ENCODE measurements at regions not wholly inside any gene's neighbourhood (a gene's known extent, or its start where the extent isn't known, plus 50 kb on each side); places are given as distances from the start of the nearest gene placed in this dataset.

GRCh38 chr3:177885063-177885462 is 651.2 kb upstream of the KCNMB2 start:
- H3K27ac ChIP-seq (ENCODE audit: low read depth in 1 of 2, low read length in 2 of 2) = no peak overlapping the region

More at GRCh38 chr3:177885063-177885462, 651.2 kb upstream of the KCNMB2 start:
- H3K9me3 ChIP-seq (ENCODE audit: control insufficient read depth in 4 of 4, low read length in 3 of 4) = no peaks in the 10 kb centered on the region
- no peak overlapping the region for H3K9ac ChIP-seq (ENCODE audit: low read depth in 1 of 2, low read length in 2 of 2)
- WGBS = 86% methylated on average over 5 of the region's 5 CpGs
- no peak overlapping the region for H3K4me3 ChIP-seq (ENCODE audit: low read depth in 1 of 3, low read length in 3 of 3)
- H3K27me3 ChIP-seq (ENCODE audit: control insufficient read depth in 4 of 4, insufficient read depth in 4 of 4, low read length in 3 of 4) = no peaks in the 10 kb centered on the region
- H3K4me1 ChIP-seq (ENCODE audit: control insufficient read depth in 4 of 4, insufficient read depth in 4 of 4, low read length in 3 of 4) = no peaks in the 10 kb centered on the region
- no peaks in the 10 kb centered on the region for H3K36me3 ChIP-seq (ENCODE audit: control insufficient read depth in 4 of 4, insufficient read depth in 3 of 4, low read depth in 1 of 4, low read length in 3 of 4)
- no peak for DNase-seq (ENCODE audit: low spot score)
- no peak for TF ChIP-seq HNF4G (IDR thresholded peaks at IDR 0.05)
- no peak for TF ChIP-seq NR2F2 (IDR thresholded peaks at IDR 0.05)
- TF ChIP-seq FOXA2 (IDR thresholded peaks at IDR 0.05) = no peak
- no peak for TF ChIP-seq ZBTB33 (IDR thresholded peaks at IDR 0.05)
- no peak for TF ChIP-seq RAD21 (IDR thresholded peaks at IDR 0.05)
- TF ChIP-seq JUND (IDR thresholded peaks at IDR 0.05) = no peak
- no peak for TF ChIP-seq SP1 (IDR thresholded peaks at IDR 0.05)
- TF ChIP-seq MAX (IDR thresholded peaks at IDR 0.05) = no peak
- TF ChIP-seq, protein P1, sequence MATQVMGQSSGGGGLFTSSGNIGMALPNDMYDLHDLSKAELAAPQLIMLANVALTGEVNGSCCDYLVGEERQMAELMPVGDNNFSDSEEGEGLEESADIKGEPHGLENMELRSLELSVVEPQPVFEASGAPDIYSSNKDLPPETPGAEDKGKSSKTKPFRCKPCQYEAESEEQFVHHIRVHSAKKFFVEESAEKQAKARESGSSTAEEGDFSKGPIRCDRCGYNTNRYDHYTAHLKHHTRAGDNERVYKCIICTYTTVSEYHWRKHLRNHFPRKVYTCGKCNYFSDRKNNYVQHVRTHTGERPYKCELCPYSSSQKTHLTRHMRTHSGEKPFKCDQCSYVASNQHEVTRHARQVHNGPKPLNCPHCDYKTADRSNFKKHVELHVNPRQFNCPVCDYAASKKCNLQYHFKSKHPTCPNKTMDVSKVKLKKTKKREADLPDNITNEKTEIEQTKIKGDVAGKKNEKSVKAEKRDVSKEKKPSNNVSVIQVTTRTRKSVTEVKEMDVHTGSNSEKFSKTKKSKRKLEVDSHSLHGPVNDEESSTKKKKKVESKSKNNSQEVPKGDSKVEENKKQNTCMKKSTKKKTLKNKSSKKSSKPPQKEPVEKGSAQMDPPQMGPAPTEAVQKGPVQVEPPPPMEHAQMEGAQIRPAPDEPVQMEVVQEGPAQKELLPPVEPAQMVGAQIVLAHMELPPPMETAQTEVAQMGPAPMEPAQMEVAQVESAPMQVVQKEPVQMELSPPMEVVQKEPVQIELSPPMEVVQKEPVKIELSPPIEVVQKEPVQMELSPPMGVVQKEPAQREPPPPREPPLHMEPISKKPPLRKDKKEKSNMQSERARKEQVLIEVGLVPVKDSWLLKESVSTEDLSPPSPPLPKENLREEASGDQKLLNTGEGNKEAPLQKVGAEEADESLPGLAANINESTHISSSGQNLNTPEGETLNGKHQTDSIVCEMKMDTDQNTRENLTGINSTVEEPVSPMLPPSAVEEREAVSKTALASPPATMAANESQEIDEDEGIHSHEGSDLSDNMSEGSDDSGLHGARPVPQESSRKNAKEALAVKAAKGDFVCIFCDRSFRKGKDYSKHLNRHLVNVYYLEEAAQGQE (IDR thresholded peaks at IDR 0.05) = no peak
- TF ChIP-seq CTCF (IDR thresholded peaks at IDR 0.05; ENCODE audit: low read depth, low read length, missing input control) = no peak
- TF ChIP-seq RXRA (IDR thresholded peaks at IDR 0.05) = no peak
- TF ChIP-seq EGR1 (IDR thresholded peaks at IDR 0.05; ENCODE audit: low read depth in 2 of 2) = no peak
